HepG2 (cell line): ENCODE measurements at regions not wholly inside any gene's neighbourhood (a gene's known extent, or its start where the extent isn't known, plus 50 kb on each side); places are given as distances from the start of the nearest gene placed in this dataset.

Experiments used
- ATAC-seq: fragments of 200-7000 bp; cut with Tn5 transposase; 3 replicates; pipeline ENCODE4 v1.9.1; 2020; ENCODE audit warnings: mild to moderate bottlenecking, moderate library complexity
- BruUV-seq: library from RNA; stranded (reverse); fragments of 400-500 nt; replicated peaks from 2 replicates; lab custom pipeline; 2021; lab: Mats Ljungman, UMichigan
- CTCF ChIA-PET: fragments of 300-600 bp; formaldehyde crosslinking; extraction: SDS; loops from one replicate; lab custom pipeline; 2021; ENCODE audit warnings: low total read pairs, inconsistent platforms, low intra/inter-chr PET ratio; lab: Yijun Ruan, JAX
- POLR2A ChIA-PET: fragments of 350-600 bp; sonication (Branson Sonifier 250); formaldehyde crosslinking; loops from one replicate; lab custom pipeline; 2020; ENCODE audit warnings: antibody characterized with exemption, inconsistent platforms; lab: Yijun Ruan, JAX
- DNase-seq: peaks from one replicate; pipeline ENCODE4 v3.0.0-alpha.2; 2015; ENCODE audit warnings: low spot score
- FAIRE-seq: peaks from 3 replicates; lab custom pipeline; 2011; peaks lifted over from hg19 to GRCh38; lab: Jason Lieb, UNC
- H2AFZ ChIP-seq: one replicate; pipeline ENCODE4 v1.6.1; 2011; ENCODE audit warnings: low read length, inconsistent platforms
- H3K27ac ChIP-seq: fragments of 300-600 bp; 3 replicates; pipeline ENCODE4 v1.8.0; 2011; ENCODE audit warnings: mixed run types, mild to moderate bottlenecking, mixed read lengths, low read length, inconsistent platforms; ENCODE audit not compliant: insufficient read depth; ENCODE audit errors: extremely low read length
- H3K27me3 ChIP-seq, 2 experiments: fragments of 200-600 bp in 1 of 2; 2 replicates in 1 of 2; 3 replicates in 1 of 2; pipeline versions ENCODE4 v1.6.0 to v1.8.0; 2011; ENCODE audit warnings: low read length in 2 of 2, mild to moderate bottlenecking in 2 of 2, moderate library complexity in 2 of 2, inconsistent platforms in 1 of 2; ENCODE audit not compliant: insufficient read depth in 2 of 2, control insufficient read depth in 1 of 2
- H3K36me3 ChIP-seq, 2 experiments: fragments of 200-600 bp in 1 of 2; replicated peaks in 1 of 2; 2 replicates in 1 of 2; 3 replicates in 1 of 2; pipeline versions ENCODE4 v1.5.1 to v1.8.0; 2011; ENCODE audit warnings: low read length in 2 of 2, inconsistent platforms in 1 of 2; ENCODE audit not compliant: insufficient read depth in 2 of 2, control insufficient read depth in 1 of 2
- H3K4me1 ChIP-seq: 2 replicates; pipeline ENCODE4 v1.5.1; 2012; ENCODE audit warnings: low read length, inconsistent platforms; ENCODE audit not compliant: insufficient read depth
- H3K4me2 ChIP-seq: 2 replicates; pipeline ENCODE4 v1.6.0; 2011; ENCODE audit warnings: low read depth, low read length, inconsistent platforms
- H3K4me3 ChIP-seq, 3 experiments: fragments of 200-600 bp in 1 of 3; sonication (generic), shearing (Covaris generic) in 1 of 3; replicated peaks in 1 of 3; 2 replicates each; pipeline ENCODE4 v1.5.1; 2011 to 2016; ENCODE audit warnings: low read length in 3 of 3, inconsistent platforms in 2 of 3, low read depth in 2 of 3, mild to moderate bottlenecking in 2 of 3, control low read depth in 1 of 3, mixed read lengths in 1 of 3; ENCODE audit not compliant: insufficient read depth in 1 of 3
- H3K79me2 ChIP-seq: one replicate; pipeline ENCODE4 v1.6.1; 2011; ENCODE audit warnings: low read length, inconsistent platforms; ENCODE audit not compliant: insufficient read depth
- H3K9ac ChIP-seq: 2 replicates; pipeline ENCODE4 v1.6.0; 2011; ENCODE audit warnings: mild to moderate bottlenecking, low read depth, low read length, inconsistent platforms; ENCODE audit not compliant: insufficient read depth
- H3K9me3 ChIP-seq: 2 replicates; pipeline ENCODE4 v1.5.1; 2012; ENCODE audit warnings: mild to moderate bottlenecking, low read length
- H4K20me1 ChIP-seq: 2 replicates; pipeline ENCODE4 v1.6.0; 2011; ENCODE audit warnings: inconsistent platforms, mild to moderate bottlenecking, low read length, moderate library complexity; ENCODE audit not compliant: insufficient read depth
- CC2D1A ChIP-seq: sonication (generic); formaldehyde crosslinking; IDR thresholded peaks from 2 replicates; pipeline ENCODE4 v1.8.1; 2023; ENCODE audit warnings: mild to moderate bottlenecking, missing genetic modification reagents
- MTF1 ChIP-seq: sonication (generic); formaldehyde crosslinking; IDR thresholded peaks from 2 replicates; pipeline ENCODE4 v1.5.0; 2020; ENCODE audit warnings: missing genetic modification reagents
- MYC ChIP-seq: sonication (generic); formaldehyde crosslinking; IDR thresholded peaks from 2 replicates; pipeline ENCODE4 v1.9.0; 2021; ENCODE audit warnings: missing genetic modification reagents, borderline replicate concordance
- PAX8 ChIP-seq: sonication (generic); formaldehyde crosslinking; IDR thresholded peaks from 2 replicates; pipeline ENCODE4 v1.8.0; 2022; ENCODE audit warnings: mild to moderate bottlenecking, missing genetic modification reagents, borderline replicate concordance
- TBX2 ChIP-seq: sonication (generic); formaldehyde crosslinking; IDR thresholded peaks from 2 replicates; pipeline ENCODE4 v1.5.0; 2020; ENCODE audit warnings: missing genetic modification reagents, mild to moderate bottlenecking, borderline replicate concordance
- ZBTB10 ChIP-seq: sonication (generic); formaldehyde crosslinking; IDR thresholded peaks from 2 replicates; pipeline ENCODE4 v1.4.0; 2020; ENCODE audit warnings: missing genetic modification reagents, borderline replicate concordance
- ZC3H13 ChIP-seq: sonication (generic); formaldehyde crosslinking; IDR thresholded peaks from 2 replicates; pipeline ENCODE4 v1.8.1; 2023; ENCODE audit warnings: mild to moderate bottlenecking, missing genetic modification reagents, moderate library complexity
- ZNF318 ChIP-seq: sonication (generic); formaldehyde crosslinking; IDR thresholded peaks from 2 replicates; pipeline ENCODE4 v1.4.0; 2020; ENCODE audit warnings: mild to moderate bottlenecking, missing genetic modification reagents
- ZNF33A ChIP-seq: sonication (generic); formaldehyde crosslinking; IDR thresholded peaks from 2 replicates; pipeline ENCODE4 v1.5.1; 2020; ENCODE audit warnings: missing genetic modification reagents, mild to moderate bottlenecking, moderate library complexity, borderline replicate concordance
- ZNF382 ChIP-seq: sonication (generic); formaldehyde crosslinking; IDR thresholded peaks from 2 replicates; pipeline ENCODE4 v1.5.0; 2020; ENCODE audit warnings: missing genetic modification reagents, mild to moderate bottlenecking, borderline replicate concordance
- ZNF709 ChIP-seq: sonication (generic); formaldehyde crosslinking; IDR thresholded peaks from 2 replicates; pipeline ENCODE4 v1.5.0; 2020; ENCODE audit warnings: mild to moderate bottlenecking, missing genetic modification reagents
- ZNF891 ChIP-seq: sonication (generic); formaldehyde crosslinking; IDR thresholded peaks from 2 replicates; pipeline ENCODE4 v1.5.0; 2020; ENCODE audit warnings: mild to moderate bottlenecking, missing genetic modification reagents
- WGBS: methylation state at CpG from one replicate; pipeline ENCODE4 v1.1.6; 2017; ENCODE audit warnings: low lambda C conversion rate; 5-methylcytosine and 5-hydroxymethylcytosine counted together
- in situ Hi-C: cut with HindIII; loops from 2 replicates; pipeline ENCODE4 v1.10.0; 2017; ENCODE audit warnings: low pct_unique_long_range_greater_than_20kb; ENCODE audit not compliant: extremely low pct_ligation_motif_present
- intact Hi-C: fragments of 100-400 bp; cut with micrococcal nuclease; formaldehyde crosslinking; loops from one replicate; pipeline ENCODE4 v1.10.0; 2022; ENCODE audit not compliant: unreplicated experiment
- TF ChIP-seq, protein P1 (sequence below): sonication (generic); formaldehyde crosslinking; IDR thresholded peaks from 2 replicates; pipeline ENCODE4 v1.5.0; 2020; ENCODE audit warnings: missing genetic modification reagents, mild to moderate bottlenecking, borderline replicate concordance
- TF ChIP-seq, protein P2 (sequence below): sonication (generic); formaldehyde crosslinking; IDR thresholded peaks from 2 replicates; pipeline ENCODE4 v1.4.0; 2020; ENCODE audit warnings: mild to moderate bottlenecking, low read depth, missing genetic modification reagents

- no peaks in the 10 kb centered on the region for H3K79me2 ChIP-seq
- no peak overlapping the region for H2AFZ ChIP-seq
- ATAC-seq (no peak), DNase-seq (no peak), FAIRE-seq (no peak)
- H3K9me3 ChIP-seq, result peaks cover 9% of the 10 kb centered on the region; the same call in 1 of the 2 replicates
- H3K36me3 ChIP-seq, result no peaks in the 10 kb centered on the region
- WGBS, result 12% methylated on average over 3 of the region's 3 CpGs
- ChIA-PET POLR2A (no interaction called here), CTCF (no interaction called here)
- no peak overlapping the region for H3K4me2 ChIP-seq
- no peak overlapping the region for H3K9ac ChIP-seq
- intact Hi-C loops, result no loop called here
- in situ Hi-C loops, result no loop called here
- no peak overlapping the region for H3K4me3 ChIP-seq
- no TSS peak for BruUV-seq
- H3K27ac ChIP-seq, result no peak overlapping the region
- no peaks in the 10 kb centered on the region for H3K4me1 ChIP-seq
- no peaks in the 10 kb centered on the region for H4K20me1 ChIP-seq
- no peaks in the 10 kb centered on the region for H3K27me3 ChIP-seq
- TF ChIP-seq ZNF709 (CRISPR knock-in tag), result no peak
- TF ChIP-seq TBX2 (CRISPR knock-in tag), result no peak
- TF ChIP-seq ZC3H13, result no peak
- no peak for TF ChIP-seq ZNF891 (CRISPR knock-in tag)
- TF ChIP-seq CC2D1A (CRISPR knock-in tag), result no peak
- no peak for TF ChIP-seq ZNF382 (CRISPR knock-in tag)
- no peak for TF ChIP-seq PAX8 (CRISPR knock-in tag)
- TF ChIP-seq MYC, result no peak
- TF ChIP-seq ZNF318 (CRISPR knock-in tag), result no peak
- no peak for TF ChIP-seq ZNF33A (CRISPR knock-in tag)
- TF ChIP-seq MTF1 (CRISPR knock-in tag), result no peak
- no peak for TF ChIP-seq ZBTB10
- TF ChIP-seq, protein P1, sequence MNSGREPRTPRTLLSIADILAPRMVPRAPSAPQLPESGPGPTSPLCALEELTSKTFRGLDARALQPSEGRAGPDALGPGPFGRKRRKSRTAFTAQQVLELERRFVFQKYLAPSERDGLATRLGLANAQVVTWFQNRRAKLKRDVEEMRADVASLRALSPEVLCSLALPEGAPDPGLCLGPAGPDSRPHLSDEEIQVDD, result no peak
- TF ChIP-seq, protein P2, sequence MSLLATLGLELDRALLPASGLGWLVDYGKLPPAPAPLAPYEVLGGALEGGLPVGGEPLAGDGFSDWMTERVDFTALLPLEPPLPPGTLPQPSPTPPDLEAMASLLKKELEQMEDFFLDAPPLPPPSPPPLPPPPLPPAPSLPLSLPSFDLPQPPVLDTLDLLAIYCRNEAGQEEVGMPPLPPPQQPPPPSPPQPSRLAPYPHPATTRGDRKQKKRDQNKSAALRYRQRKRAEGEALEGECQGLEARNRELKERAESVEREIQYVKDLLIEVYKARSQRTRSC, result no peak
Observed at GRCh38 chr20:40519918-40520317, 169.1 kb downstream of the MAFB start.
